ENCODE measurements at regions not wholly inside any gene's neighbourhood (a gene's known extent, or its start where the extent isn't known, plus 50 kb on each side); places are given as distances from the start of the nearest gene placed in this dataset.

- no peak overlapping the region for H3K27ac ChIP-seq (ENCODE audit: low read depth in 2 of 2, low read length in 2 of 2)
- no peak for FAIRE-seq
Measured at GRCh38 chr7:46772776-46773175, 809.1 kb downstream of the TNS3 start.

GRCh38 chr7:46767071-46767470 lies 814.8 kb downstream of the TNS3 start:
- Histone ChIP-seq H3K27me3 (ENCODE audit: control insufficient read depth, insufficient read depth, low read length) (no peaks in the 10 kb centered on the region), H3K9me3 (ENCODE audit: control insufficient read depth in 2 of 3, insufficient read depth in 1 of 3, low read length in 3 of 3) (no peaks in the 10 kb centered on the region), H3K9ac (ENCODE audit: low read length in 3 of 3) (no peak overlapping the region), H3K36me3 (ENCODE audit: control insufficient read depth in 2 of 3, insufficient read depth in 3 of 3, low read length in 3 of 3) (no peaks in the 10 kb centered on the region), H3K4me1 (ENCODE audit: control insufficient read depth in 2 of 3, insufficient read depth in 2 of 3, low read depth in 1 of 3, low read length in 3 of 3) (peaks cover 0 to 2% (median 0%) of the 10 kb centered on the region in 3 donors), H3K27ac (ENCODE audit: low read depth in 2 of 2, low read length in 2 of 2) (no peak overlapping the region), H3K4me3 (ENCODE audit: low read length in 3 of 3) (no peak overlapping the region)
- DNase-seq (no peak), FAIRE-seq (no peak)
- TF ChIP-seq CTCF (IDR thresholded peaks at IDR 0.05; ENCODE audit: borderline replicate concordance, extremely low read depth, insufficient read depth): no peak
- intact Hi-C loops (cut with DNase I): no loop called here

More at GRCh38 chr7:46772776-46773175, 809.1 kb downstream of the TNS3 start:
- H3K9ac ChIP-seq (ENCODE audit: low read length in 3 of 3): no peak overlapping the region
- H3K4me3 ChIP-seq (ENCODE audit: low read length in 3 of 3): no peak overlapping the region
- TF ChIP-seq CTCF (IDR thresholded peaks at IDR 0.05; ENCODE audit: borderline replicate concordance, extremely low read depth, insufficient read depth): no peak
- H3K4me1 ChIP-seq (ENCODE audit: control insufficient read depth in 2 of 3, insufficient read depth in 2 of 3, low read depth in 1 of 3, low read length in 3 of 3): no peaks in the 10 kb centered on the region
- DNase-seq: no peak
- intact Hi-C loops (cut with DNase I): no loop called here
- no peaks in the 10 kb centered on the region for H3K9me3 ChIP-seq (ENCODE audit: control insufficient read depth in 2 of 3, insufficient read depth in 1 of 3, low read length in 3 of 3)
- H3K27me3 ChIP-seq (ENCODE audit: control insufficient read depth, insufficient read depth, low read length): no peaks in the 10 kb centered on the region
- H3K36me3 ChIP-seq (ENCODE audit: control insufficient read depth in 2 of 3, insufficient read depth in 3 of 3, low read length in 3 of 3): no peaks in the 10 kb centered on the region

GRCh38 chr7:46764100-46764936 lies 817.6 kb downstream of the TNS3 start:
- Histone ChIP-seq H3K9me3 (ENCODE audit: control insufficient read depth in 2 of 3, insufficient read depth in 1 of 3, low read length in 3 of 3) (no peaks in the 10 kb centered on the region), H3K27me3 (ENCODE audit: control insufficient read depth, insufficient read depth, low read length) (no peaks in the 10 kb centered on the region), H3K4me1 (ENCODE audit: control insufficient read depth in 2 of 3, insufficient read depth in 2 of 3, low read depth in 1 of 3, low read length in 3 of 3) (peaks cover 0 to 2% (median 0%) of the 10 kb centered on the region in 3 donors), H3K36me3 (ENCODE audit: control insufficient read depth in 2 of 3, insufficient read depth in 3 of 3, low read length in 3 of 3) (no peaks in the 10 kb centered on the region), H3K4me3 (ENCODE audit: low read length in 3 of 3) (no peak overlapping the region), H3K9ac (ENCODE audit: low read length in 3 of 3) (no peak overlapping the region), H3K27ac (ENCODE audit: low read depth in 2 of 2, low read length in 2 of 2) (no peak overlapping the region)
- intact Hi-C loops (cut with DNase I): no loop called here
- no peak for DNase-seq
- no peak for FAIRE-seq
- no peak for TF ChIP-seq CTCF (IDR thresholded peaks at IDR 0.05; ENCODE audit: borderline replicate concordance, extremely low read depth, insufficient read depth)
